A172 (cell line): ENCODE measurements at regions not wholly inside any gene's neighbourhood (a gene's known extent, or its start where the extent isn't known, plus 50 kb on each side); places are given as distances from the start of the nearest gene placed in this dataset.

Source experiments
- DNase-seq: peaks from one replicate; pipeline ENCODE4 v3.0.0-alpha.2; 2015; ENCODE audit warnings: low spot score

GRCh38 chr21:23475281-23476219 lies 2131.7 kb downstream of the MRPL39 start:
- DNase-seq = no peak

- no peak for DNase-seq
Measured at GRCh38 chr21:23471877-23472276, 2135.4 kb downstream of the MRPL39 start.

- no peak for DNase-seq
Measured at GRCh38 chr21:23463365-23463764, 2143.9 kb downstream of the MRPL39 start.

- DNase-seq = no peak
Measured at GRCh38 chr21:23455676-23456075, 2151.6 kb downstream of the MRPL39 start.

DNA sequence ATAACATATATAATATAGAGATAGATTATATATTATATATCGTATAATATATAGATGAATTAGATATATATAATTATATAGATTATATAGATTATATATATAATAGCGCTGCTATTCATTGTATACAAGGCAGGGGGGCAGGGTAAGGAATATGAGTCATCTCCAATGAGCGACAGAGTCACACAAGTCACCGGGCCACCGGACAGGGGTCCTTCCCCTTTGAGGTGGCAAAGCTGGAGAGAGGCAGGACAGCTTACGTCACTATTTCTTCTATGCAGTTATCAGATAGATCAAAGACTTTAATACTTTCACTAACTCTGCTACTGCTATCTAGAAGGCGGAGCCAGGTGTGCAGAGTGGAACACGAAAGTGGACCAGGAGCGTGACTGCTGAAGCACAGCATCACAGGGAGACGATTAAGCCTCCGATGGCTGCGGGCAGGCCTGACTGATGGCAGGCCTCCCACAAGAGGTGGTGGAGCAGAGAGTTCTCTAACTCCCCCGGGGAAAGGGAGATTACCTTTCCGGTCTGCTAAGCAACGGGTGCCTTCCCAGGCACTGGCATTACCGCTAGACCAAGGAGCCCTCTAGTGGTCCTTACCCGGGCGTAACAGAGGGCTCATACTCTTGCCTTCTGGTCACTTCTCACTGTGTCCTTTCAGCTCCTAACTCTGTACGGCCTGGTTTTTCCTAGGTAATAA lies 2154.7 kb downstream of the MRPL39 start:
- peak; percentile 9 for DNase-seq

DNA sequence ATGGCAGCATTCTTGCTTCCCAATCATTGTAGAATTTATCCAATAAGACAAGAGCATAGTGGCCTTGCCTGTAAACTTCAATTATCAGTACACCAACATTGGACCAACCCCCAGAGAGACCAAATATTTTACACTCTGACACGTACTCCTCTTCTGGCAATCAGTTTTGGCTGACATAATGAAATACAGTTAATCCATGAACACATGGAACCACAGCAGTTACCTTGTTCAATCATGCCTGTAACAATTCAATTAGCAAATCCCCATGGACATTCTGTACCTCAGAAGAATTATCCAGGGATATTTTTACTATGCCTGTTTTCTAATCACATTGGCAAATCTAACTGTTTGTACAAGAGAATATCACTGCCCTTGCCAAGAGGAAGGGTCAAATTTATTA lies 2162.0 kb downstream of the MRPL39 start:
- DNase-seq = no peak

DNA sequence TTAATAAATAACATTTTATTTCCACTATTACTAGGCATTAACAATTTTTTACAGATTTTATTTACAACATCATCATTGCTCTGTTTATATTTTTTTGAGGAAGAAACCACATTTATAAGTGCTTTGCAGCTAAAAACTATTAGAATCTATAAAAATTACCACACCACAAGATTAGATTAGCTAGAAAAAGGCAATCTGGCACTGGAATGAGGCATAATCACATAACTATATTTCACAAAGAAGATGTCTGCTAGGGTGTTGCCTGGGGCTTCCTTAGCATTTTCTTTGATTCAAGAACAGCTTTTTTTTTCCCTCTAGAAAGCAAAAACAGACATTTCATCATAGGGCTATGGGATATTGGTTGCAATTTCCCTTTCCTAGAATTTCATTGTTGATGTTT lies 2169.2 kb downstream of the MRPL39 start:
- no peak for DNase-seq

DNA sequence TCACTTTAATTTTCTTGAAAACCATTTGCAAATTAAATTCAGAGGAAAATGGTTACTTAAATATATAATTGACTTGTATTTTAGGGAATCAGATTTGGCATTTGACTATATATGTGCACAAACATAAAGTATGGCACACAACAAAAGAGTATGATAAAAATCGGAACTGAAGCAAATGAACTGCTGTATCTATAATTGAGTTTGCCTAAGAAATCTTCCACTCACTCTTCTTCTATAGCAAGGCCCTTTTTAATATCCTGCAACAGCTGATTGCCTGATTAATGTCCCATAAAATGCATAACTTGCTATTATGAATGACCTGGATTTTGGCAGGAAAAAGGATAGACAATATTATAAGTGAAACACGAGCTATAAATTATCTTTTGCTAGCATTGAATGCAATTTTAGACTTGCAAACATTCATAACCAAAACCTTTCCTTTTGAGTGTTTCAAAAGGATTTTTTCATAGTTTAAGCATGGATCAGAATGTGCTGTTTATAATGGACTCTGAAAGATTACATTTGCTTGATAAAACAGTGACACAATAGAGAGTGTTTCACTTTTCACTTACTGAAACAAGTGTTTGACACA lies 2204.3 kb downstream of the MRPL39 start:
- no peak for DNase-seq

DNA sequence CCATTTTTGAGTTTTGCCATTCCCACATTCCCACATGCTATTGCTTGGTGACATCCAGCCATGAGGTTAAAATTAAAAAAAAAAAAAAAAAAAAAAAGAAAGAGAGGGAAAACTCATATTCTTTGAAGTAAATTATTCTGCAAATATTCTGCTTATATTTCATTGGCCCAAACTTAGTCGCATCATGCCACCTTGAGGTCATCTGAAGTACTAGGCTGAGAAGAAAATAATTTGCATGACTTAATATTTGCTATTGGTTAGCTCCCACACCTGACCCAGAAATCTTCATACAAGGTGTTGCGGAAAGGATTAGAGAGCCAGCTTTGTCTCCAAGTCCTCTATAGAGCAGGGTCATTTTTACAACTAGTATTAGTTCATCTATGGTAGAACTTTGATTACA lies 2206.0 kb downstream of the MRPL39 start:
- DNase-seq = peak; percentile 7

- DNase-seq = no peak
Measured at GRCh38 chr21:23398726-23399125, 2208.6 kb downstream of the MRPL39 start.

DNA sequence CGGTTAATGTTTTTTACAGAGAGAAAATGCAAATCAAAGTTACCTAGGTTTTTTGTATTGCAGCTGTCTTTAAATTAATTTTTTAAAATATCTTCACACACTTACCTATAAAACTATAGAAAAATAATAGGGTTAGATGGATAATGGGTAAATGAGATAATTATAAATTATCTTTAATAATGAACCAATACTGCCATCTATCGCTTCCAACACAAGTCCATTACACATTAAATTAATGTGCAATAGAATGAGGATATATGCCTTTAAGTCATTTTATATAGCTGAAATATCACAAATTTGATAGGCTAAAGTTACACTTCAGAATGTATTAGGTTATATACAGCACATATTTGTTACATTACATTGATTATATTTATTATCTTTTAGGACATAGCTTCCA lies 2212.8 kb downstream of the MRPL39 start:
- DNase-seq = no peak

- no peak for DNase-seq
Measured at GRCh38 chr21:23384679-23385078, 2222.6 kb downstream of the MRPL39 start.

GRCh38 chr21:23374155-23374554 lies 2233.1 kb downstream of the MRPL39 start:
- no peak for DNase-seq

- DNase-seq = no peak
Measured at GRCh38 chr21:23356905-23357304, 2250.4 kb downstream of the MRPL39 start.

- DNase-seq = no peak
Measured at GRCh38 chr21:23316190-23316589, 2291.1 kb downstream of the MRPL39 start.

DNA sequence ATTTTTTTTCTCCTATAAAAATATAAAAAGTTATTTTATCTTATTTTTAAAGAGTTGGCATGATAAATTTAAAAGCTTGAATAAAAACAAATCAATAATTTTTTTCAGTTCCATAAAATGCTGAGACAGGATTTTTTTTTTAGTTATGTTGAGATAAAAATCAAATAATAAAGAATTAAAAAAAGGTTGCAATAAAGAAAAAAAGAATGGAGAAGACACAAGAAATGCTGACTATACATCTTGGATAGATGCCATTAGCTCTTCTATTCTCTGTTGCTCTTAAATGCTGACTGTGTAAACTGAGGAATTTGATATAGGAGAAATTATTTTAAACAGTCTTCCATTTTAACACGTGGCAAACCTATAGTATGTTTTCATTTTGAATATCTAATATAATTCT lies 2298.5 kb downstream of the MRPL39 start:
- no peak for DNase-seq

DNA sequence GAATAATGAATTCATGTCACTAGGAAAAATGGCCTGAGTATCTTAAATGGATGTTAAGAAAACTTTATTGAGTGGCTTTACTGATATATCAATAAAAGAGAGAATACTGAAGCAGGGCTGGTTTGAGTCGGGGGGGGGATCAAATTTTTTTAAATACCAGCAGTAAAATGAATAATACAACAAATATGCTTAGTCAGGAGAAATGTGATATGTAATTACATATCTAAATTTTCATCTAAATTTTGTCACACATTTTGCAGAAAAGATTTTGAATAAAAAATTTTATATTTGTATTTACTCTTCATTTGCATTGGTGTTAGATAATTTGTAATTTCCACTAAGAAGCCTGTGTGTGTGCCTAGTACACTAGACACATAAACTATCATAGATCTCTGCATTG lies 2300.2 kb downstream of the MRPL39 start:
- no peak for DNase-seq

DNA sequence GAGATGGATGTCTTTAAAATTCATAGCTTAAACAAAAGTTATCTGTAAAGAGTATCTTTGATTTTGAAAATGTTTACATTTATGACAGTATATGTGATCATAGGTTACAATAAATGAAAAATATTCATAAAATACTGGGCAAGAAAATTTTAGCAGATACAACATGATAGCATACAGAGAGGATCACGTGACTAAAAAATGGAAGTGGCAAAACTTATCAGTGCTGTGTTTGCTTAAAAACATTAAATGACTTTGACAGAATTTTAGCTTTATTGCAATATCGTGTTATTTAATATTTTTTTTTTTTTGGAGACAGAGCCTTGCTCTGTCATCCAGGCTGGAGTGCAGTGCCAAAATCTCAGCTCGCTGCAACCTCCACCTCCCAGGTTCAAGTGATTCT lies 2294.1 kb downstream of the NCAM2 start:
- DNase-seq = no peak

DNA sequence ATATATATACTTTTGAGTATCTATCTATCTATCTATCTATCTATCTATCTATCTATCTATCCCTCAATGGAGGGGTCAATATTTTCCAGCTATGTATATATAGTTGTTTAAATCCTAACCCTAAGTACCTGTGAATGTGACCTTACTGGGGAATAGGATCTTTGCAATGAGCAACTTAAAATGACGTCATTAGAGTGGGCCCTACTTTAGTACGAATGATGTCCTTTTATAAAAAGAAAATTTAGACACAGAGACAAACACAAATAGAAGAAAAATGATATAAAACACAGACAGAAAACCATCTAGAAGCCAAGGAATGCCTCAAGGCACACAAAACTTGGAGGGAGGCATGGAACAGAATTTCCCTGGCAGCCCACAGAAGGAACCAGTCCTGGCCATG lies 2283.7 kb downstream of the NCAM2 start:
- no peak for DNase-seq

- no peak for DNase-seq
Measured at GRCh38 chr21:23249760-23250159, 2251.6 kb downstream of the NCAM2 start.

- DNase-seq = no peak
Measured at GRCh38 chr21:23247334-23247733, 2249.1 kb downstream of the NCAM2 start.

GRCh38 chr21:23245255-23245654 lies 2247.0 kb downstream of the NCAM2 start:
- DNase-seq = no peak

GRCh38 chr21:23223882-23224281 lies 2225.7 kb downstream of the NCAM2 start:
- DNase-seq = no peak
